ENCODE measurements at regions not wholly inside any gene's neighbourhood (a gene's known extent, or its start where the extent isn't known, plus 50 kb on each side); places are given as distances from the start of the nearest gene placed in this dataset.

GRCh38 chr2:126172631-126173184, 483.2 kb upstream of the GYPC start:
- TF ChIP-seq EZH2 (IDR thresholded peaks at IDR 0.05; ENCODE audit: low read length, unreplicated experiment): no peak
- no peak for TF ChIP-seq CTCF (conservative IDR thresholded peaks at IDR 0.05; ENCODE audit: low read depth, low read length)
